H1 (cell line): ENCODE measurements at regions not wholly inside any gene's neighbourhood (a gene's known extent, or its start where the extent isn't known, plus 50 kb on each side); places are given as distances from the start of the nearest gene placed in this dataset.

ENCODE experiments used
- CTCF ChIA-PET: fragments of 300-600 bp; sonication (Branson Sonifier 250); formaldehyde crosslinking; loops from one replicate; lab custom pipeline; 2021; ENCODE audit not compliant: partially characterized antibody; lab: Charles Lee
- POLR2A ChIA-PET: fragments of 300-600 bp; sonication (Branson Sonifier 250); formaldehyde crosslinking; loops from one replicate; lab custom pipeline; 2021; ENCODE audit warnings: inconsistent platforms; ENCODE audit not compliant: partially characterized antibody; lab: Charles Lee
- DNase-seq, 2 experiments: peaks; one replicate each; pipeline versions ENCODE4 v3.0.0 to v3.0.0-alpha.2; 2010 to 2022; ENCODE audit warnings: low spot score in 2 of 2, low read depth in 1 of 2, mixed read lengths in 1 of 2
- FAIRE-seq: peaks from 2 replicates; lab custom pipeline; 2011; peaks lifted over from hg19 to GRCh38; lab: Jason Lieb, UNC
- H2AFZ ChIP-seq: 2 replicates; pipeline ENCODE4 v1.8.1; 2012; ENCODE audit warnings: low read length, inconsistent platforms
- H2AK5ac ChIP-seq: 2 replicates; pipeline ENCODE4 v1.6.1; 2013; ENCODE audit warnings: low read depth, low read length
- H2BK120ac ChIP-seq: replicated peaks from 2 replicates; pipeline ENCODE3; 2013; ENCODE audit warnings: low read depth, low read length, inconsistent platforms
- H2BK12ac ChIP-seq: 2 replicates; pipeline ENCODE4 v1.6.1; 2013; ENCODE audit warnings: low read depth, low read length
- H2BK15ac ChIP-seq: 2 replicates; pipeline ENCODE4 v1.6.1; 2013; ENCODE audit warnings: low read length
- H2BK20ac ChIP-seq: 2 replicates; pipeline ENCODE4 v1.6.1; 2013; ENCODE audit warnings: low read length
- H2BK5ac ChIP-seq: 2 replicates; pipeline ENCODE4 v1.6.1; 2013; ENCODE audit warnings: low read depth, low read length
- H3K14ac ChIP-seq: 2 replicates; pipeline ENCODE4 v1.6.1; 2013; ENCODE audit warnings: inconsistent platforms; ENCODE audit not compliant: insufficient read length
- H3K18ac ChIP-seq: 2 replicates; pipeline ENCODE4 v1.6.1; 2013; ENCODE audit warnings: low read length; ENCODE audit errors: extremely low read depth
- H3K23ac ChIP-seq: 2 replicates; pipeline ENCODE4 v1.6.1; 2013; ENCODE audit warnings: inconsistent platforms; ENCODE audit not compliant: insufficient read length
- H3K23me2 ChIP-seq: 2 replicates; pipeline ENCODE4 v1.6.1; 2013; ENCODE audit warnings: low read depth, low read length
- H3K27ac ChIP-seq: 2 replicates; pipeline ENCODE4 v1.6.1; 2011; ENCODE audit warnings: low read depth, low read length, inconsistent platforms
- H3K27me3 ChIP-seq, 4 experiments: replicated peaks in 1 of 4; 1 replicate in 1 of 4; 2 replicates in 3 of 4; pipeline versions ENCODE4 v1.6.1 to v1.8.1; 2011 to 2013; ENCODE audit warnings: low read length in 3 of 4, mild to moderate bottlenecking in 3 of 4, inconsistent platforms in 2 of 4, mixed read lengths in 2 of 4, moderate library complexity in 1 of 4; ENCODE audit not compliant: control insufficient read depth in 3 of 4, insufficient read depth in 3 of 4; ENCODE audit errors: extremely low read depth in 1 of 4
- H3K36me3 ChIP-seq, 4 experiments: 2 replicates each; pipeline versions ENCODE4 v1.6.1 to v1.8.1; 2011 to 2013; ENCODE audit warnings: mild to moderate bottlenecking in 4 of 4, low read length in 3 of 4, moderate library complexity in 2 of 4, control low read depth in 1 of 4, inconsistent platforms in 1 of 4; ENCODE audit not compliant: insufficient read depth in 4 of 4, control insufficient read depth in 2 of 4
- H3K4ac ChIP-seq: replicated peaks from 2 replicates; pipeline ENCODE3; 2013; ENCODE audit warnings: low read length, low read depth, mixed read lengths, inconsistent platforms; ENCODE audit not compliant: insufficient read length
- H3K4me1 ChIP-seq, 4 experiments: replicated peaks in 1 of 4; 1 replicate in 1 of 4; 2 replicates in 3 of 4; pipeline versions ENCODE4 v1.6.1 to v1.8.1; 2011 to 2013; ENCODE audit warnings: low read length in 3 of 4, inconsistent platforms in 2 of 4, mixed read lengths in 1 of 4; ENCODE audit not compliant: insufficient read depth in 4 of 4, control insufficient read depth in 3 of 4
- H3K4me2 ChIP-seq, 2 experiments: 2 replicates each; pipeline versions ENCODE4 v1.6.1 to v1.8.1; 2011 to 2013; ENCODE audit warnings: low read depth in 2 of 2, low read length in 2 of 2, control low read depth in 1 of 2, inconsistent platforms in 1 of 2, mild to moderate bottlenecking in 1 of 2; ENCODE audit not compliant: insufficient read depth in 1 of 2
- H3K4me3 ChIP-seq, 4 experiments: fragments of 200-600, 300-600 bp in 1 of 4; sonication (generic), shearing (Covaris generic), sonication (Bioruptor Twin) in 1 of 4; 2 replicates each; pipeline versions ENCODE4 v1.5.1 to v1.8.1; 2011 to 2016; ENCODE audit warnings: low read length in 4 of 4, low read depth in 3 of 4, control low read depth in 2 of 4, inconsistent platforms in 2 of 4, mild to moderate bottlenecking in 2 of 4, mixed read lengths in 1 of 4, moderate library complexity in 1 of 4; ENCODE audit not compliant: insufficient read depth in 2 of 4; ENCODE audit errors: extremely low read depth in 1 of 4
- H3K56ac ChIP-seq: replicated peaks from 2 replicates; pipeline ENCODE3; 2013; ENCODE audit warnings: low read depth, mild to moderate bottlenecking, mixed read lengths, low read length, inconsistent platforms; ENCODE audit not compliant: insufficient read length
- H3K79me1 ChIP-seq: 2 replicates; pipeline ENCODE4 v1.6.1; 2013; ENCODE audit warnings: low read depth, low read length, control low read depth
- H3K79me2 ChIP-seq, 2 experiments: 2 replicates each; pipeline versions ENCODE4 v1.6.1 to v1.8.1; 2012 to 2013; ENCODE audit warnings: low read length in 2 of 2, mild to moderate bottlenecking in 2 of 2, inconsistent platforms in 1 of 2; ENCODE audit not compliant: insufficient read depth in 2 of 2, control insufficient read depth in 1 of 2
- H3K9ac ChIP-seq, 4 experiments: replicated peaks in 1 of 4; 1 replicate in 1 of 4; 2 replicates in 3 of 4; pipeline versions ENCODE4 v1.6.1 to v1.8.1; 2011 to 2013; ENCODE audit warnings: low read depth in 3 of 4, low read length in 3 of 4, control low read depth in 2 of 4, mild to moderate bottlenecking in 2 of 4, moderate library complexity in 2 of 4, inconsistent platforms in 1 of 4; ENCODE audit errors: extremely low read depth in 1 of 4
- H3K9me3 ChIP-seq, 2 experiments: 2 replicates each; pipeline versions ENCODE4 v1.6.1 to v1.8.1; 2012 to 2013; ENCODE audit warnings: mild to moderate bottlenecking in 2 of 2, moderate library complexity in 2 of 2, control low read depth in 1 of 2, inconsistent platforms in 1 of 2, low read depth in 1 of 2, low read length in 1 of 2, mixed read lengths in 1 of 2; ENCODE audit not compliant: insufficient read depth in 2 of 2
- H4K20me1 ChIP-seq, 2 experiments: replicated peaks in 1 of 2; 2 replicates each; pipeline versions ENCODE3 to v1.8.1; 2011 to 2013; ENCODE audit warnings: inconsistent platforms in 2 of 2, low read length in 2 of 2, mild to moderate bottlenecking in 1 of 2; ENCODE audit not compliant: insufficient read depth in 2 of 2, control insufficient read depth in 1 of 2
- H4K5ac ChIP-seq: 2 replicates; pipeline ENCODE4 v1.6.1; 2013; ENCODE audit warnings: low read length, low read depth, mixed read lengths, inconsistent platforms; ENCODE audit not compliant: insufficient read length
- H4K8ac ChIP-seq: 2 replicates; pipeline ENCODE4 v1.8.0; 2013; ENCODE audit warnings: mild to moderate bottlenecking, moderate library complexity, low read length, inconsistent platforms; ENCODE audit not compliant: insufficient read depth; ENCODE audit errors: extremely low read depth
- H4K91ac ChIP-seq: replicated peaks from 2 replicates; pipeline ENCODE3; 2013; ENCODE audit warnings: low read length, mixed read lengths, inconsistent platforms; ENCODE audit not compliant: insufficient read length
- ASH2L ChIP-seq: fragments of 200-600, 300-600 bp; sonication (generic); IDR thresholded peaks from one replicate; pipeline ENCODE4 v1.7.1; 2017; ENCODE audit warnings: low read length
- CBX5 ChIP-seq: fragments of 300-800, 300-1000 bp; sonication (generic); IDR thresholded peaks from 2 replicates; pipeline ENCODE4 v1.7.1; 2016; ENCODE audit warnings: antibody characterized with exemption, low read length, low read depth
- CBX8 ChIP-seq: fragments of 300-800, 300-1000 bp; sonication (generic); IDR thresholded peaks from 2 replicates; pipeline ENCODE4 v1.7.1; 2016; ENCODE audit warnings: low read depth, low read length, borderline replicate concordance
- CEBPB ChIP-seq: IDR thresholded peaks from 2 replicates; pipeline ENCODE4 v1.6.1; 2012; ENCODE audit warnings: low read depth, low read length
- EZH2 ChIP-seq: fragments of 200-600 bp; sonication (generic); IDR thresholded peaks from 2 replicates; pipeline ENCODE4 v1.7.1; 2012; ENCODE audit warnings: low read depth, mild to moderate bottlenecking, moderate library complexity, low read length, inconsistent platforms; ENCODE audit not compliant: severe bottlenecking
- HDAC2 ChIP-seq, 2 experiments: fragments of 300-600 bp in 1 of 2; sonication (generic) in 1 of 2; IDR thresholded peaks; 2 replicates each; pipeline ENCODE4 v1.6.1; 2011 to 2012; ENCODE audit warnings: low read depth in 2 of 2, low read length in 2 of 2, mild to moderate bottlenecking in 2 of 2, moderate library complexity in 2 of 2, borderline replicate concordance in 1 of 2, inconsistent platforms in 1 of 2
- PHF8 ChIP-seq: fragments of 200-600 bp; sonication (generic); conservative IDR thresholded peaks from 2 replicates; pipeline ENCODE4 v1.7.1; 2012; ENCODE audit warnings: low read depth, mild to moderate bottlenecking, inconsistent platforms, low read length, moderate library complexity
- RFX5 ChIP-seq: IDR thresholded peaks from 2 replicates; pipeline ENCODE4 v1.6.1; 2011; ENCODE audit warnings: low read depth, low read length, improper control_type of control experiment, borderline replicate concordance
- RNF2 ChIP-seq: fragments of 200-900, 300-1000 bp; sonication (generic); IDR thresholded peaks from 2 replicates; pipeline ENCODE4 v1.7.1; 2016; ENCODE audit warnings: borderline replicate concordance, low read depth, mild to moderate bottlenecking, antibody characterized with exemption, low read length; ENCODE audit not compliant: poor library complexity, severe bottlenecking; ENCODE audit errors: missing control alignments
- SIX5 ChIP-seq: IDR thresholded peaks from 2 replicates; pipeline ENCODE4 v1.6.1; 2011; ENCODE audit warnings: mild to moderate bottlenecking, low read depth, low read length
- SP2 ChIP-seq: IDR thresholded peaks from 2 replicates; pipeline ENCODE4 v1.6.1; 2012; ENCODE audit warnings: mild to moderate bottlenecking, low read length, inconsistent platforms
- TAF7 ChIP-seq: optimal IDR thresholded peaks from 2 replicates; pipeline ENCODE3; 2011; ENCODE audit warnings: low read depth, mild to moderate bottlenecking, inconsistent platforms, low read length, moderate library complexity, borderline replicate concordance
- WGBS, 2 experiments: shearing (Covaris generic) in 1 of 2; methylation state at CpG; one replicate each; pipeline versions ENCODE4 v1.1.6 to v1.1.7; 2013 to 2015; ENCODE audit warnings: low lambda C conversion rate in 2 of 2, mixed read lengths in 2 of 2, inconsistent platforms in 1 of 2, low coverage in 1 of 2, missing lambda C conversion rate in 1 of 2; ENCODE audit not compliant: insufficient replicate concordance in 2 of 2, insufficient coverage in 1 of 2, insufficient read length in 1 of 2; ENCODE audit errors: extremely low coverage in 1 of 2, missing lambda C conversion rate in 1 of 2; 5-methylcytosine and 5-hydroxymethylcytosine counted together

DNA sequence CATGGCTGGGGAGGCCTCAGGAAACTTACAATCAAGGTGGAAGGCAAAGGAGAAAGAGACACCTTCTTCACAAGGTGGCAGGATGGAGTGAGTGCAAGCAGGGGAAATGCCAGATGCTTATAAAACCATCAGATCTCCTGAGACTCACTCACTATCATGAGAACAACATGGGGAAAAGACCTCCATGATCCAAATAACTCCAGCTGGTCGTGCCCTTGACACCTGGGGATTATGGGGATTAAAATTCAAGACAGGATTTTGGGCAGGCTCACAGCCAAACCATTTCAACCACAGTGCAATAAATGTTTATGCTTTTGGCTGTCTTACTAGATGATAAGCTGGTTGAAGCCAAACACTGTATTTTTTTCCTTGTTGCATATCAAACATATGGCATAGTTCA is 1112.4 kb downstream of the STIM2 start:
- Histone ChIP-seq H2BK5ac (no peak overlapping the region), H3K9ac (no peak overlapping the region), H2BK12ac (no peak overlapping the region), H3K9me3 (no peaks in the 10 kb centered on the region; a peak in 1 of 4 replicates), H2BK120ac (no peak overlapping the region), H4K5ac (no peak overlapping the region), H2AFZ (no peak overlapping the region), H3K4me3 (no peak overlapping the region), H3K18ac (no peak overlapping the region), H4K8ac (no peak overlapping the region), H4K20me1 (no peaks in the 10 kb centered on the region), H3K14ac (no peak overlapping the region), H2BK20ac (no peak overlapping the region), H3K56ac (no peak overlapping the region), H3K36me3 (no peaks in the 10 kb centered on the region), H4K91ac (no peak overlapping the region), H3K79me2 (no peaks in the 10 kb centered on the region), H3K23ac (no peak overlapping the region), H3K79me1 (no peaks in the 10 kb centered on the region), H3K4ac (no peak overlapping the region), H3K27ac (no peak overlapping the region), H3K4me2 (no peak overlapping the region), H3K27me3 (no peaks in the 10 kb centered on the region), H2BK15ac (no peak overlapping the region), H2AK5ac (no peak overlapping the region), H3K23me2 (no peaks in the 10 kb centered on the region), H3K4me1 (peaks cover 0 to 2% (median 0%) of the 10 kb centered on the region in 4 experiments; a peak in 2 of 7 replicates)
- FAIRE-seq, result no peak
- TF ChIP-seq RNF2, result no peak
- TF ChIP-seq TAF7, result no peak
- TF ChIP-seq ASH2L, result no peak
- TF ChIP-seq SP2, result no peak
- TF ChIP-seq SIX5, result no peak
- TF ChIP-seq HDAC2 (IDR thresholded peaks at IDR 0.05; ENCODE audit: borderline replicate concordance in 1 of 2, low read depth in 2 of 2, low read length in 2 of 2), result no peak
- TF ChIP-seq PHF8, result no peak
- no peak for TF ChIP-seq EZH2
- TF ChIP-seq CEBPB, result no peak
- TF ChIP-seq RFX5, result no peak
- TF ChIP-seq CBX8, result no peak
- TF ChIP-seq CBX5, result no peak
- DNase-seq, result no peak
- ChIA-PET CTCF (no interaction called here), POLR2A (no interaction called here)
- 77% methylated on average over 1 of the region's 1 CpG; no CpG with 5 or more reads in 1 of the 2 experiments for WGBS, 2 experiments
